ENCODE measurements at regions not wholly inside any gene's neighbourhood (a gene's known extent, or its start where the extent isn't known, plus 50 kb on each side); places are given as distances from the start of the nearest gene placed in this dataset.

- no peak for TF ChIP-seq POLR2AphosphoS5 (IDR thresholded peaks at IDR 0.05; ENCODE audit: low read depth, low read length)
- TF ChIP-seq POLR2A (IDR thresholded peaks at IDR 0.05; ENCODE audit: low read depth, low read length): no peak
- TF ChIP-seq SPI1 (IDR thresholded peaks at IDR 0.05; ENCODE audit: low read depth, low read length): no peak
These were observed 172.7 kb downstream of the TTLL2 start for GRCh38 chr6:167497428-167498056.
